Femur (tissue), 1 donor: ENCODE measurements at regions not wholly inside any gene's neighbourhood (a gene's known extent, or its start where the extent isn't known, plus 50 kb on each side); places are given as distances from the start of the nearest gene placed in this dataset.
"Not testable (repeated sequence)": the region's sequence is repeated elsewhere in the genome, so short reads cannot be mapped to it uniquely, and the experiment has no call there.

Source experiments
- DNase-seq: peaks from one replicate; pipeline ENCODE4 v3.0.0-alpha.2; 2017

DNA sequence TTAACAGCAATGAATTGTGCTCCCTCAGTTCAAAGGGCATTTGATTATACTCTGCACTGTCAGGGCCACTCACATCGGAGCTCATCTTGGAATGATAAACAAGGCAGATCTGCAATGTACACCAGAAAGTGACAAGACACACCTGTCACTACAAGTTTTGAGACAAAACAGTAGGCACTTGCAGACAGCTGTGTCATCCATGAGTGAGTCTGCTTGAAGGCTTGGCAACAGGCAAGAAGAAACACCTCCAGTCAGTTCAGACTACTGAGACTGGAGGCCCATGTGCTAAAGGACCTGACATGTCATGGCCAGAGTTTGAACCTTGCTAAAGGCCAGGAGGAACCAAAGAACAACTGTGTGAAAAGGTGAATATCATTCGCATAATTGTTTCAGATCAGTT is 354.5 kb downstream of the CEP170 start:
- DNase-seq, result not testable (repeated sequence)

DNA sequence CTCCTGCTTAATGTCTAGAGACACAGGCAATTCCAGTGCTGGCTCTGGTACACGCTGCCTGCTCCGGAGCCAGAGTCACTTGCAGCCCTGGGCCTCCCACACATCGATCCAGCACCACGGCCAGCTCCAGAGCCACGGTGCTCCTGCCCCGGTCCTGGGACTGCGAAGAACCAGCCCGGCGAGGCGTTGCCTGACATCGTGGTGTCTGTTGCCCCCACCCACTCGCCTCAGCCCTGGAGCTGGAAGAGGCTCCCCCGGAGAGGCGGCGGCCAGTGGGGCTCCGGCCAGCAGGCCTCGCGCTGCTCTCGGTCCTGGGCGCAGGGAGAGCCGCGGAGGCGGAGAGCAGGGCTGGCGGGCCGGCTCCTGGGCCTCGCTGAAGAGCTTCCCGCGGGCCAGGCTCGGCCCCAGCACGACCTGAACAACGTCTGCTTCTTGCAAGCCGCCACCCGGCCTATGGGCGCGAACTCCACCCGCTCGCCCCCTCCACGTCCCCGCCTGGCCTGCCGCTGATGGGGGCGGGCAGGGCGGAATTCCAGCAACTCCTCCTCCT is 364.8 kb downstream of the CEP170 start:
- DNase-seq, result peak; percentile 44

DNA sequence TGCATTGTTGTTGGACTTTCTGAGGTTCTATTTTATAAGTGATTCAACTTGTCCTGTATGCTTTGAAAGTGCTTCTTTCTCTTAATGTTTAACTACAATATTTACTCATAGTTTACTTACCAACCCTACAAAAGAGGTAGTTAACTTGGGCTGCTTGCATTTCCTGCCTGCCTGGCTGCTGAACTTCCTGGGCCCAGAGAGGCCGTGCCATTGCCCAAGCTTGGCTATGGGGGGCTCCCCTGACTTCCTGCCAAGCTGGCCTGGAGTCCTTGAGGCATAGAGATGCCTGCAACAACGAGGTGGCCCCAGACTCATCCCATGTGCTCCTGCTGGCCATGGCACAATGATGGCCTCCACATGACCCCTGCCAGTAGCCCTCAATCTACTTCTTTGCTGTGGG is 361.6 kb upstream of the PLD5 start:
- no peak for DNase-seq

DNA sequence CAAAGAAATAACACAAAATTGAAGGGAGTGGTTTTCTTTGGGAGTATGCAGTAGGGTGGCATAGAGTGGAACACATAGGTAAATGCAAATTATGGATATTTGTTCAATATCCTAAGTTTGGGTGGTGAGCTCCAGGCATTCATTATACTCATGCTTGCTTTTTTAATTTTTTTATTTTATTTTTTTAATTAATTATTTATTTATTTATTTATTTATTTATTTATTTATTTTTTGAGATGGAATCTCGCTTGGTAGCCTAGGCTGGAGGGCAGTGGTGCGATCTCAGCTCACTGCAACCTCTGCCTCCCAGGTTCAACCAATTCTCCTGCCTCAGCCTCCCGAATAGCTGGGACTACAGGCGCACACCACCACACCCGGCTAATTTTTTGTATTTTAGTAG is 355.5 kb upstream of the PLD5 start:
- not testable (repeated sequence) for DNase-seq

DNA sequence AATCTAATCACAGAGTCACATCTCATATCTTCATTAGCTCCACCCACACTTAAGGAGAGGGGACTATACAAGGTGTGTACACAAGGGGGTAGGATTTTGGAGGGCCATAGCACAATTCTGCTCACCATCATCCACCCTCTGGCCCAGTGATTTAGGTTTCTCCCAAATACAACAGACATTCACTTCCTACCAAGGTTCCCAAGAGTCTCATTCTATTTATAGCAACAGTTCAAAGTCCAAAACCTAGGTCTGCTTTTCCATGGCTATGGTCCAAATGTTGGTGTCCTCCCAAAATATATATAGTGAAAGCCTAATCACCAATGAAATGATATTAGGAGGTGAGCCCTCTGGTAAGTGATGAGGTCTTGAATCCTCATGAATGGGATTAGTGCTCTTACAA is 353.2 kb upstream of the PLD5 start:
- DNase-seq, result no peak

DNA sequence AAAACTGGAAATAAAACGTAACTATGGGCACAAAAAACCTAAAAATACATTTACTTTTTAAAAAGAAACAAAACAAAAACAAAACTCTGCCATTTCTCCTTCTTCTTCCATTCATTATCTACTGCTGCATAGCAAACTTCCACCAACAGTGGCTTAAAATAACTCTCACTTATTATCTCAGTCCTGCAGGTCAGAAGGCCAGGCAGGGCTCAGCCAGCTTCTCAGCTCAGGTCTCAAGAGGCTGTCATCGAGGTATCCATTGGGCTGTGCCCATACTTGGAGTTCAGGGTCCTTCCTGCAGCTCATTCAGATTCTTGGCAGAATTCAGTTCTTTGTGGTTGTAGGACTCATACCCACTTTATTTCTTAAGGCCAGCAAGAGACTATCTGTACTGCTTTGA is 352.7 kb upstream of the PLD5 start:
- no peak for DNase-seq

DNA sequence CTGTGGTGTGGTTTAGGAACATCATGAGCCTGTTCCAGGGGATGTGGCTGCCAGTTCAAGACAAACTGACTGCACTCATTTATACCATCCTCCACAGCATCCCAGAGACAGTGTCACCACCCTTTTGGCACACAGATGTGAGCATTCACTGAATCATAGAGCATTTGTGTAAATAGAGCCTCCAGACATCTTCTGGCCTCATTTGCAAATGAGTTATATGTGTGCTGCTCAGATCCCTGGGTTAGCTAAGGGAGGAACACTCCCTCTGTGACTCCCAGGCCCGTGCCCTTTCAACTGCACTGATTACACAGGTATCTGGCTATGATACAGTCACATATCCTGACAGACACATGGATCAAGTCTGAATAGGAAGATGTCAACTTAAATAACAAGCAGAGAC is 351.5 kb upstream of the PLD5 start:
- DNase-seq, result no peak

DNA sequence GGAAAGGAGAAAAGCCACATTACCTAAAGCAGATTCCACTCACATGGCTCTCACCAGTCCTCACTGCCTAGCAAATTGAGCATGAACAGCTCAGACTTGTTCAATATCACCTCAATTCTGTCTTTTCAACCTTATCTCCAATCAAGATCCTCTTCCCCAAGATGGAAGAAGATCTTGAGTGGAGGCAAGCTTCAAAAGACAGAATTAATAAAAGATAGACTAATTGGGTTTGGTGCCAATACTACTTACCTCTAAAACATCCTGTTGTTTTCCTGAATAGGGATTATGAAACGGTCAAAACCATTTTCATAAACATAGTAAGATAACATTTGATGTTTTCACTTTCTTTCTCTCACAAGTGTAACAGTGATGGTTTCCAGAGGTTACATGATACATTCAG is 349.2 kb upstream of the PLD5 start:
- no peak for DNase-seq

DNA sequence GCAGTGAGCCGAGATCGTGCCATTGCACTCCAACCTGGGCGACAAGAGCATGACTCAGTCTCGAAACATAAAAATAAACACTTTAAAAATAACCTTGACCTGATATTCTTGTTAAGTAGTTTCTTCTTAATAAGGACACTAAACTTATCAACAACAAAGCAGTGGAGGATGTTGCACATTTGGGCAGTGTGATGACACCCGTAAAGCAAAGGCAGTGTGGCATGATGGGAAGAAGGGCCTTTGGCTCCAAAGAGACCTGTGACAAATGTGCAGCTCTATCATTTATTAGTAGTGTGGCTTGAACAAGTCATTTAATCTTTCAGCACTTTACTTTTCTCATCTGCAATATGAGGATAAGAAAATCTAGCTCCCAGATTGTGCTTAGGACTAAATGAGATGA is 348.0 kb upstream of the PLD5 start:
- DNase-seq, result no peak

DNA sequence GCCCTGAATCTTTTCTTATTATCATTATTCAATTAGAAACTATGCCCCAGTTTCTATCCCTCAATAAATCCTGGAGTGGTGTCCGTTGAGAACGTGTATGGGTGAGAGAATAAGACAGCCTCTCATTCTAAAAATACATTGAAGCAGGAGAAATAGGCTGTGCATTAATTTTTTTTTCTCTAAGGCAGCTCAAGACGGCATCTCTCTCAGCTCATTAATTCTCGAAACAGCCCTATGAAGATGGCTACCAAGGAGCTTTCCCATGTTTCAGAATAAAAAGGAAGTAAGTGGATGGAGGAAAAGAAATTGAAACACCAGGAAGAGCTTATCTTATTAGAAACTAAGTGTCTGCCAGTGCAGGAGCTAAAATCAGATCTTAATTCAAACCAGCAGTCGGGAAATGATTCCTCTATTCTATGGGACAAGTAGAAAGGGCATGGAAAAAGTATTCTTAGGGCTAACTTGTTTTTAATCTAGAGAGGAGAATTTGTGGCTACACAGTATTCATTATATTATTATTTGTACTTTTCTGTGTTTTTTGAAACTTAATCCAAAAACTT is 347.1 kb upstream of the PLD5 start:
- no peak for DNase-seq

DNA sequence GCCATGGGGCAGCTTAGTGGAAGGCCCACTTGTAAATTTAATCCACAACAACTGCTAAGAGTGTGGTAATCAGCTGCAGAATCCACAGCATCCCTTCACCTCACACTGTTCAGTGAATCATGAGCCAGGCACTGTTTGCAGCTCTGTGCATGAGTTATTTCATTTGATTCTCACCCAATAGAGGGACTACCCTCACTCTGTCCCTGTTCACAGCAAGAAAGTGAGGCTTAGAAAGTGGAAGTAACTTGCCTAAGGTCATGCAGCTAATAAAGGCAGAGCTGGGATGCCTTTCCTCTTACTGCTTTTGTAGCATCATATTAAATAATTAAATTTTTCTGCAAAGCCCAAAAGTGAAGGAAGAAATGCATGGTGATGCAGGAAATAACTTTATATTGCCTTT is 346.5 kb upstream of the PLD5 start:
- no peak for DNase-seq

DNA sequence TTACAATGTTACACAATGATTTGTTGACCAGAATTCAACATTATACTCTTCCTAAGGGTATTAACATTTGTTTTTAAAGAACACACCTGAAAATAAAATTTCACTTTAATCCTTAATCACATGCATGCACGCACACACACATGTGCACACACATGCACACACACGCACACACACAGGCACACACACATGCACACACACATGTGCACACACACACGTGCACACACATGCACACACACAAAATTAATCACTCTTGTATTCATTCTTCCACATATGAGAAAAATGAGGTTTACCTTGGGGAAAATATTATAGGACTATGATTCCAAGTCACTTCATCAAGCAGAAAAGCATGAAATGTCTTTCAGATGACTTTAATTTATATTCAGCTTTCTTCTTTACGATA is 331.8 kb upstream of the PLD5 start:
- no peak for DNase-seq

DNA sequence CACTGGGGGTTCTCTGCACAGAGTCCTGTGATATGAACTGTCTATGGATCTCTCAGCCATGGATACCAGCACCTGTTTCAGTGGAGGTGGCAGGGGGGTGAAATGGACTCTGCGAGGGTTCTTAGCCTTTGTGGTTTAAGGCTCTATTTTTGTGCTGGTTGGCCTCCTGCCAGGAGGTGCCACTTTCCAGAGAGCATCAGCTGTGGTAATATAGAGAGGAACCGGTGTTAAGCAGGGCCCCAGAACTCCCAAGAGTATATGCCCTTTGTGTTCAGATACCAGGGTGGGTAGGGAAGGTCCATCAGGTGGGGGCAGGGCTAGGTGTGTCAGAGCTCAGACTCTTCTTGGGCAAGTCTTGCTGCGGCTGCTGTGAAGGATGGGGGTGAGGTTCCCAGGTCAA is 330.0 kb upstream of the PLD5 start:
- DNase-seq, result no peak

DNA sequence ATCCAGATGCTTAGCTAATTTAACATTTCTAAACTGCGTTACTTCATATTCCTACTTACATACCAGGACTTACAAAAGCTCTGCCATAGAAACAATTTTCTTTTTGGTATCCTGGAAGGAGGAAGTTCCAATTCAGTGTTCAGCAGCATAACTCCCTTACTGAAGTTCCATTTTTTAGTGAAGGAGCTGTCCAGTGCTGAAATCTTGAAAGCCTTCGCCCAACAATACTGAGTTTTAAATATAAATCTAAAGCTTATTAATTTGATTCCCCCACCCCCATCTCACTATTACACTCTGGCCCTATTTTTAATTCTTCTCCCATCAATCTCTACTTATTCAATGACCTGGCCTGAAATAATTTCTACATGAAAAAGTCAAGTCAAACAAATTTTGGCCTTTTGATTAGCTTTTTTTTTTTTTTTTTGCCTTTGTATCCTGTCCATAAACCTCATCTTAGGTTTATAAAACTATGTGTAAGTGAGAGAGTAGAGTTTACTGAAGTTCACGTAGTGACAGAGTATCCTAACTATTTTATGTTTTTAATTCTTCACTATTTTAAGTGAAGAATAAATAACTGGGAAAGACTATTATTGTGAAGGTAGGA is 323.0 kb upstream of the PLD5 start:
- DNase-seq, result no peak

DNA sequence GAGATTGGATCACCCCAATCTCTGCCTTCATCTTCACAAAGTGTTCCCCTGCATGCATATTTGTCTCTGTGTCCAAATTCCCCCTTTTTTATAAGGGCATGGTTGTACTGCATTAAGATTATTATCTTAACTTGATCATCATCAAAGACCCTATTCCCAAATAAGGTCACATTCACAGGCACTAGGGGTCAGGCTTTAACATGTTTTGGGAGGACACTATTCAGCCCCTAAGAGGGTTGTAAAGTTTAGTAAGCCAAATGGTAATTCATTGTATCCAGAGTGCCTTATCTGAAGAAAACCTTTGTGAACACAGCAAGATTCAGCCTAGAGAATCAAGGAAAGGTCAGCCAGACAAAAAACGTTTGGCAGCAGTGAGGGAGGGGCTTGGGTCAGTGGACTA is 317.6 kb upstream of the PLD5 start:
- DNase-seq, result no peak

DNA sequence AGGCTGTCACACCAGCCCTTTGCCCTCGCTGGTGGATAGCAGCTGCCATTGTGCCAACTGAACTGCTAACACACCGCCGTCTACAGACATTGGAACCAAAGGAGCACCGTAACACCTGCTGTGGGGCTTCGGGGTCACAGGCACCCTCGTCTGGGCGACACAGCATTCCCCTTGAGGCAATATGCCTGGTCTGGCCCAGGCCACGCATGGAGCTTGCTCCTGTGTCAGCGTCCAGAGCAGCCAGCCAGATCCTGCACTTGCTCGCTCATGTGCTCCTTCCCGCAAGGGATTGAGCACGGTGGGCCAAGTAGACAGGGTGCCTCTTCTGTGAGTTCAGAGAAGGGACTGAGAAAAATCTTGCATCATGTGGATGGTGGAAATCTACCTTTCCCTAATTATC is 314.6 kb upstream of the PLD5 start:
- no peak for DNase-seq

DNA sequence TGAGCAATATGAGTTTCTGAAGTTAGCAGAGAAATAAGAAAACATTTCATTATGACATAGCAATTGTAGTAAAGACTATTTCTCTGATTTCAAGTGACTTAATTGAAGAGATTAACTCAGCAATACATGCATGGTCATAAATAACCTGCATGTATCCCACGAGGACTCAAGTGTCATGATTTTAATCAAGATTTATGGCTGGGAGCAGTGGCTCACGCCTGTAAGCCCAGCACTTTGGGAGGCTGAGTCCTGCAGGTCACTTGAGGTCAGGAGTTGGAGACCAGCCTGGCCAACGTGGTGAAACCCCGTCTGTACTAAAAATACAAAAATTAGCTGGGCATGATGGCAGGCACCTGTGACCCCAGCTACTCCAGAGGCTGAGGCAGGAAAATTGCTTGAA is 311.9 kb upstream of the PLD5 start:
- DNase-seq, result no peak

DNA sequence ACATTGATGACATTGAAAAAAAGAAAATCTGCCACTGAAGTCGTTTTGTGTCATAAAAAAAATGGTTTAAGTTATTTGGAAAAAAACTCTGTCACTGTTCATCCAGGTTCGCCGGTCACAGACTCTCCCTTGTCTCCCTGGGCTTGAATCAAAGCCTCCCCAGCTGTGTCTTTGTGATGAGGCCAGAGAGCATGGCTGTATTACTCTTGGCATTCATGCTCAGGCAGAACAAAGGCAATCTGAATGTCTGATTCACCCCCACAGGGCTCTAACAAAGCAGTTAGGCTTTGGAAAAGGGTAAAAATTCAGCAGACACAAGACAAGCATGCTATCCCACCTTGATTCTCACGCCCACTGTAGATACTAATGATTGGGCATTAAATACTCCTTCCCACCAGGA is 304.3 kb upstream of the PLD5 start:
- DNase-seq, result no peak

DNA sequence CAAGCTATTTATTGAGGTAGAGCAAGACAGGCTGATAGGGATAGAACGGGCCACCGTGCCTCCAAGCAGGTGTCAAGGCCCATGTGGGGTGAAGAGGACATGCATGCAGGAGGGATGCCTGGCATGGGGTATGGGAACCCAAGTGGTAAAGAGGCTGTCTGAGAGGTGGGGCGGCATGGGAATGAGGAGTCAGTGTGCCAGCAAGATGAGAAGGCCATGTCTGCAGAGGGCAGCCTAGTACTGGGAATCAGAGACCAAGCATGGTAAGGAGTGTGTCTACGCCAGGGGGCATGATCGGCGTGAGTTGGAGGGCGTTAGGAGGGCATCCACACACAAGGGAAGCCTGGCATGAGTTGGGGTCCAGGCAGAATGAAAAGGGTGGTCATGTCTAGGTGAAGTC is 303.7 kb upstream of the PLD5 start:
- DNase-seq, result no peak

DNA sequence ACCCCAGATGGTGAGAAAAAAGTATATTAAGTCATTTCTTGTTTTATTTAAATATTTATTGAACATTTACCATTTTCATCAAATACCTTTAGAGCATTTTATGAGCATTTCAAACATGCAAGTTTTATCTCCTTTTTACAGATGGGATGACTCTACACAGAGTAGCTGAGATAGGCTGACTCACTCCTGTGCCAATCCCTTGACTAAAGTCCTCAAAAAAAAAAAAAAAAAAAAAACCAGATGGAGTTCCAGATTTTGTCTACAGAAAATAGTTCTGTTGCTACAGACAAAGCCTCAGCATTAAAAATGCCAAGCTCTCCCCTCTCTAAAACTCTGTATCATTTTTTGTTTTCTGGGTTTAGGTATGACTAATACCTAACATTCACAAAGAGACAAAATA is 303.0 kb upstream of the PLD5 start:
- no peak for DNase-seq

DNA sequence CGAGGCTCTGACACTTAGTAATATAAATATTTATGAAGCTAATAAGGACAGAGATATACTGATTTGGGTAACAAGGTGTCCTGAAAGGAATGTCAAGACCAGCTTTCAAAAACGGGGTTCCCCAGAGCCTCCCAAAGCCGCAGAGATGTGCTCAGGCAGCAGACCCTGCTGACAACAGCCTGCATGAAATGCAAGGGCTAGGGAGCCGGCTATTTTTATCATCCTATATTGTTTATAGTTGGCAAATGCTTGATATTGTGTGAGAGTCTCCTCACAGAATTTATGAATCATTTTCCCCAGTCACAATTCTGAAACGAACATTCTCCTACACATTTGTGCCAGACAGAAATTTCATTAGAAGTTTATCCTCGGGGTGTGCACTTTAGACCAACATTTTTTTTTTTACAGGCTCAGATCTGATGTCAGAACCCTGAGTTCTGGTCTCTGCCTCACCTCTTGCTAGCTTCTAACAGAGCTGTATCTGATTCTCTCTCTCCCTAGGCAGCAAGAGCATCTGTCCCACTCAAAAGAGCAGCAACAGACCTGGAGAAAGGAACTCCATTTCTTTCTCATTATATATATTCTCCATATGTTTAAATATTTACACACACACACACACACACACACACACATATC is 302.3 kb upstream of the PLD5 start:
- DNase-seq, result no peak

DNA sequence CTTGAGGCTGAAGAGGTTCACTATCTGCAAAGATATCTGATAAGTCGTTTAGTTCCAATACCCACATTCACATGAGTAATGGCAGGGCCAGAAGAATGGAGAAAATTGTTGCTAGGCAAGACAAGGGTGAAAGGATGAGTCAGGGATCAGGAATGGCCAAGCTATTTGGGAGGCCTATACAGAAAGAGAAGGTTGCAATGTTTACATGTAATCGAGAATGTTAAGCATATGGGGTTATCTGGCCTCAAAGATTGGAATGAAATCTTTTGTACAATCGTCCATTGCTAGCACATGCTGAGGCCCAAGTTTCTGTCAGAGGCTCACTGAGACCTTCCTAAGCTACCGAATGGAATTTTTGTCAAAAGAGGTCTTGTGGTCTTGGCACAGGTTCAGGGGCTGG is 299.9 kb upstream of the PLD5 start:
- no peak for DNase-seq

DNA sequence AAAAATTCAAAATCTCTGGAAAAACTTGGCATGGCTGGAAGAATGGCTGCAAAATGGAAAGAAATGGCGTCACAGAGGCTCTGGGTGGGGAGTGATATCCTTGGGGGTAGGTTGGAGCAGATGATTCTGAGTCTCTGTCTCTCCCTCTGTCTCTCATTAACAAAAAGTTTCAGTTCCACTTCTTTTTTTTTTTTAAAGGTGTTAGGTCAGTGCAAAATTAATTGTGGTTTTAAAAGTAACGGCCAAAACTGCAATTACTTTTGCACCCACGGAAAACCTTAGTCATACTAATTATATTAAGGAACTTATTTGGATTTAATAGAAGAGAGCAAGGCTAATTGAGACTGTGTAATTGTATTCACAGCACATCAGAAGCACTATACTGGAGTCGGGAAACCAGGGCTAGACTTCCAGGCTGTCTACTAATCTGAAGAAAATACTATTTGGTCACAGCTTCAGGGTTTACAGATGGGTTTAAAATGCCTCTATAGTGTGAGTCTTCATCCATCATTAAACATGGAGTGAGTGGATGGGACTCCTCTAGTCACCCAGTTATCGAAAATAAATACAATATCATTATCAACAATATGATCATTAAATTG is 289.1 kb upstream of the PLD5 start:
- no peak for DNase-seq

DNA sequence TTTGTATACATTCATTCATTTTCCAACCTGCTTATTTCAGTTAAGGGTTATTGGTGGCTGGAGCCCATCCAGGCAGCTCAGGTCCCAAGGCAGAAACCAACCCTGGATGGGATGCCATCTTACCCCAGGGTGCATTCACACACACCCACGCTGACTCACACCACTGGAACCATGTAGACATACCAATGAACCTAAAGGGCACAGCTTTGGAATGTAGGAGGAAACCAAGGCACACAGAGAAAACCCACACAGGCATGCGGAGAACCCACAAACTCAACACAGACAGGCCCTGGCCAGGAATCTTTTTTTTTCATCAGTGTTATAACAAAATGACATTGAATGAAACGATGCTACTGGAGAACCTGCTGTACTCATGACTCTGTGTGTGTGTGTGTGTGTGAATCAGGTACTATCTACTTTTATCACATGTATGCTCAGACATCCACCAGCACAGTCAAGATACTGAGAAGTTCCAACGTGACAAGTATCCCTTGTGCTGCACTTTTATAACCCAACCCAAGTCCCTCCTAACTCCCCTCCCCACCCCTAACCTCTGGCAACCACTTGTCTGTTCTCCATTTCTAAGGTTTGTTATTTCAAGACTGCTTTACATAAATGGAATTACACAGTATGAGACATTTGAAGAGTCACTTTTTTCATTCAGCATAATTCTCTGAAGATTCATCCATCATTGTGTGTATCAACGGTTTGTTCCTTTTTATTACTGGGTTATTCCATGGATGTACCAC is 286.8 kb upstream of the PLD5 start:
- DNase-seq, result no peak
